Ovary (tissue), 7 donors: ENCODE measurements at regions not wholly inside any gene's neighbourhood (a gene's known extent, or its start where the extent isn't known, plus 50 kb on each side); places are given as distances from the start of the nearest gene placed in this dataset.

Experiments used
- DNase-seq, 5 donors: peaks; one replicate each; pipeline ENCODE4 v3.0.0-alpha.2; 2019 to 2020
- H3K27ac ChIP-seq, 2 donors: fragments of 200-600 bp; one replicate each; pipeline versions ENCODE4 v1.5.1 to v1.8.0; 2019 to 2022
- H3K27me3 ChIP-seq: fragments of 200-600 bp; one replicate; pipeline ENCODE4 v1.8.0; 2022
- H3K36me3 ChIP-seq: fragments of 200-600 bp; sonication (generic); one replicate; pipeline ENCODE4 v1.5.1; 2019
- H3K4me1 ChIP-seq: one replicate; pipeline ENCODE4 v1.8.1; 2013; ENCODE audit warnings: mild to moderate bottlenecking, moderate library complexity; ENCODE audit not compliant: insufficient read depth
- H3K4me3 ChIP-seq: fragments of 200-600 bp; sonication (generic); one replicate; pipeline ENCODE4 v1.5.1; 2017
- H3K9me3 ChIP-seq, 2 donors: fragments of 200-600 bp in 1 of 2; sonication (generic) in 1 of 2; one replicate each; pipeline versions ENCODE4 v1.5.1 to v1.8.1; 2013 to 2019; ENCODE audit warnings: mild to moderate bottlenecking in 1 of 2, moderate library complexity in 1 of 2
- EP300 ChIP-seq: sonication (generic); formaldehyde crosslinking; IDR thresholded peaks from one replicate; pipeline ENCODE4 v1.6.1; 2017; ENCODE audit warnings: antibody characterized with exemption
- POLR2A ChIP-seq: fragments of 450-650 bp; IDR thresholded peaks from one replicate; pipeline ENCODE4 v1.6.1; 2017; ENCODE audit warnings: antibody characterized with exemption, mild to moderate bottlenecking, moderate library complexity
- WGBS, 3 donors: extraction: QIAGEN DNeasy Blood & Tissue Kit in 1 of 3; methylation state at CpG; one replicate each; pipeline versions ENCODE4 v1.1.5 to v1.1.7; 2013 to 2017; 5-methylcytosine and 5-hydroxymethylcytosine counted together
- intact Hi-C, 4 donors: fragments of 100-400 bp; cut with DNase I; formaldehyde crosslinking; loops; one replicate each; pipeline versions ENCODE4 v1.11.0 to v1.15.1; 2022 to 2023
- TF ChIP-seq, protein P1 (sequence below), 3 donors: fragments of 450-650 bp in 2 of 3; fragments of 200-600 bp in 1 of 3; IDR thresholded peaks; one replicate each; pipeline versions ENCODE4 v1.5.1 to v1.8.0; 2016 to 2022; ENCODE audit warnings: antibody characterized with exemption in 3 of 3, mild to moderate bottlenecking in 1 of 3
- donor health status: DM: no; HTN: no; CAD: no; lungs with moderate emphysema.
- donor health status: DM: no; HTN: no; CAD: no.
- donor health status: Bipolar disorder and iron deficiency.
- donor health status: DM: no; HTN: no; CAD: no.
- donor health status: DM: yes; HTN: yes; CAD: no.

DNA sequence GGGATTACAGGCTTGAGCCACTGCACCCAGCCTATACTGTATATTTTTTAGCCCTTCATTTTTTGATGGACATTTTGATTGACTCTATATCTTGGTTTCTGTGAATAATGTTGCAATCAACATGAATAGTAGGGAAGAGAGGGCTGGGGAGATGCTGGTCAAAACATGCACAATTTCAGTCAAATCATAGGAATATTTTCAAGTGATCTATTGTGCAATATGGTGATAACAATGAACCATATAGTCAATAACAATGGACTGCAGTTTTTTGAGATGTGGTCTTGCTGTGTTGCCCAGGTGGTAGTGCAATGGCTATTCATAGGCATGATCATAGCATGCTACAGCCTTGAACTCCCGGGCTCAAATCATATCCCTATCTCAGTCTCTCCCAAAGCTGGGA is 264.7 kb upstream of the TMEFF2 start:
- Histone ChIP-seq H3K4me3 (no peak overlapping the region), H3K36me3 (no peaks in the 10 kb centered on the region), H3K27me3 (no peaks in the 10 kb centered on the region), H3K9me3 (no peaks in the 10 kb centered on the region), H3K27ac (no peak overlapping the region), H3K4me1 (no peaks in the 10 kb centered on the region)
- 83 to 97% (median 90%) methylated on average over 1 of the region's 1 CpG for WGBS, 3 donors
- intact Hi-C loops, result no loop called here
- DNase-seq, result no peak
- TF ChIP-seq, protein P1, sequence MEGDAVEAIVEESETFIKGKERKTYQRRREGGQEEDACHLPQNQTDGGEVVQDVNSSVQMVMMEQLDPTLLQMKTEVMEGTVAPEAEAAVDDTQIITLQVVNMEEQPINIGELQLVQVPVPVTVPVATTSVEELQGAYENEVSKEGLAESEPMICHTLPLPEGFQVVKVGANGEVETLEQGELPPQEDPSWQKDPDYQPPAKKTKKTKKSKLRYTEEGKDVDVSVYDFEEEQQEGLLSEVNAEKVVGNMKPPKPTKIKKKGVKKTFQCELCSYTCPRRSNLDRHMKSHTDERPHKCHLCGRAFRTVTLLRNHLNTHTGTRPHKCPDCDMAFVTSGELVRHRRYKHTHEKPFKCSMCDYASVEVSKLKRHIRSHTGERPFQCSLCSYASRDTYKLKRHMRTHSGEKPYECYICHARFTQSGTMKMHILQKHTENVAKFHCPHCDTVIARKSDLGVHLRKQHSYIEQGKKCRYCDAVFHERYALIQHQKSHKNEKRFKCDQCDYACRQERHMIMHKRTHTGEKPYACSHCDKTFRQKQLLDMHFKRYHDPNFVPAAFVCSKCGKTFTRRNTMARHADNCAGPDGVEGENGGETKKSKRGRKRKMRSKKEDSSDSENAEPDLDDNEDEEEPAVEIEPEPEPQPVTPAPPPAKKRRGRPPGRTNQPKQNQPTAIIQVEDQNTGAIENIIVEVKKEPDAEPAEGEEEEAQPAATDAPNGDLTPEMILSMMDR (IDR thresholded peaks at IDR 0.05), result no peak
- TF ChIP-seq POLR2A (no peak), EP300 (no peak)

DNA sequence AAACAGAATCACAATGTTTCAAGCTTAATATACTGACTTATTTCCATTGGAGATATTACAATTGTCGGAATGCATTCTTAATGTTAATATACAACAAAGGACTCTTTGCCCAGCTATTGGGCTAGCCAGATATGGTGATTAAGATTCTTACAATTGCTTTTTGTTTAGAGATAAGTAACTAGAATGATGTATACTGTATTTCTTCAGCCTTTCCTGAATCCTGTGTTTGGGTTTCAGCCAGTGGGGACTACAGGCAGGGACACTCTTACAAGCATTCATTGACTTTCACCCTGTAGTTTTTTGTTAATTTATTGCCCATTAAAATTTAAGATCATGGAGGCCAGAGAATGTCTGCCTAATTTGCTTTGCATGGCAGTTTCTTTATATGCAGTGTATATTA is 254.1 kb upstream of the TMEFF2 start:
- Histone ChIP-seq H3K4me1 (no peaks in the 10 kb centered on the region), H3K4me3 (no peak overlapping the region), H3K9me3 (no peaks in the 10 kb centered on the region), H3K27me3 (no peaks in the 10 kb centered on the region), H3K27ac (no peak overlapping the region), H3K36me3 (no peaks in the 10 kb centered on the region)
- DNase-seq, result no peak
- no peak for TF ChIP-seq EP300
- TF ChIP-seq POLR2A, result no peak
- TF ChIP-seq, protein P1 (IDR thresholded peaks at IDR 0.05), result no peak
- intact Hi-C loops, result no loop called here
- 84 to 92% (median 90%) methylated on average over 1 of the region's 1 CpG for WGBS, 3 donors

DNA sequence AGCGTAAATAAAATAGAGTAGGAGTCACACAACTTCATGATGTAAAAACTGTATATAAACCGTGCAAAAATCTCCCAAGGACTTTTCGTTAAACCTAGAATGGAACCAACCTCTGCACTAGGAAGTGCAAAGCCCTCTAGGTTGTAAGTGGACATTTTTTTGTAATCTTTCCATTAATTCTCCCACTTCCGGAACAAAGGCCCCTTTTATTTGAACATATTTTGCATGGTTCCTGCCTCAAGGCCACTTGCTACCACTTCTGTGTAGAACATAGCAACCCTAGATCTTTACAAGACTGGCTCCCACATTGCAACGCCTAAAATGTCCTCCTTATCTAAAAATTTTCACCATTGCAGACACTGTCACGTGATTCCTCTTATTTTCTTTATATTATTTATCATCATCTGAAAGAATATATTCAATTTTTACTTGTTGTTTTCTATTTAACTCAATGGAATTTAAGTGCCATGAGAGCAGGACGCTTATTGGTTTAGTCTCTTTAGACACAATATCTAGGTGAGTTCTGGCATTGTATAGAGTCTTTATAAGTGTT is 249.6 kb upstream of the TMEFF2 start:
- intact Hi-C loops, result no loop called here
- WGBS, 3 donors, result 68 to 76% (median 69%) methylated on average over 7 of the region's 7 CpGs
- Histone ChIP-seq H3K4me1 (no peaks in the 10 kb centered on the region), H3K27me3 (no peaks in the 10 kb centered on the region), H3K4me3 (no peak overlapping the region), H3K9me3 (no peaks in the 10 kb centered on the region), H3K27ac (no peak overlapping the region), H3K36me3 (no peaks in the 10 kb centered on the region)
- TF ChIP-seq POLR2A (no peak), EP300 (no peak)
- TF ChIP-seq, protein P1 (IDR thresholded peaks at IDR 0.05), result no peak
- no peak for DNase-seq

DNA sequence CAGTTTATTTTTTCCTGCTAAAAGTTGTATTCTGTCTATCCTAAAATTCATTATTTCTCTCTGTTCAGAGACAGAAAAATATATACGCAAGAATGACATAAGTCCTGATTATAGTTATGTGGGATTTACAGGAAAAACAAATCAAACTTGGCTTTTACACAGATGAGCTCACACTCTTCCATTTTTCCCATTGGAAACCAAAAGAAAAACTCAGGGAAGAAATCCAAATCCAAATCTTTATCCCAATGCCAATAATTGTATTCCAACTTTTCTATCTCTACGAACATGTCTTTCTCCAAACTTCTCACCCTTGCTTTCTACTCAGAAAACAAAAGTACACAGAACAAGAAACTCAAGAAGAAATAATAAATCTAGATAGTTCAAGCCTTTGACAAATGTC is 249.1 kb upstream of the TMEFF2 start:
- DNase-seq, result no peak
- no peak overlapping the region for H3K27ac ChIP-seq
- H3K36me3 ChIP-seq, result no peaks in the 10 kb centered on the region
- WGBS, 3 donors, result 65 to 86% (median 74%) methylated on average over 2 of the region's 2 CpGs
- no peaks in the 10 kb centered on the region for H3K27me3 ChIP-seq
- H3K9me3 ChIP-seq, result no peaks in the 10 kb centered on the region
- intact Hi-C loops, result no loop called here
- no peak for TF ChIP-seq POLR2A
- no peak for TF ChIP-seq EP300
- TF ChIP-seq, protein P1 (IDR thresholded peaks at IDR 0.05), result no peak
- no peaks in the 10 kb centered on the region for H3K4me1 ChIP-seq
- H3K4me3 ChIP-seq, result no peak overlapping the region
